DND-41 (cell line): ENCODE measurements at regions not wholly inside any gene's neighbourhood (a gene's known extent, or its start where the extent isn't known, plus 50 kb on each side); places are given as distances from the start of the nearest gene placed in this dataset.

Experiments used
- EZH2 ChIP-seq: IDR thresholded peaks from 3 replicates; pipeline ENCODE4 v1.6.1; 2012; ENCODE audit warnings: borderline replicate concordance, low read depth, mild to moderate bottlenecking, moderate library complexity, low read length, inconsistent platforms; ENCODE audit not compliant: severe bottlenecking
- TF ChIP-seq, protein P1 (sequence below): IDR thresholded peaks from 2 replicates; pipeline ENCODE4 v1.5.1; 2012; ENCODE audit warnings: borderline replicate concordance, low read length, moderate library complexity, mild to moderate bottlenecking; ENCODE audit not compliant: poor library complexity, severe bottlenecking; ENCODE audit errors: extremely low read depth

- TF ChIP-seq, protein P1, sequence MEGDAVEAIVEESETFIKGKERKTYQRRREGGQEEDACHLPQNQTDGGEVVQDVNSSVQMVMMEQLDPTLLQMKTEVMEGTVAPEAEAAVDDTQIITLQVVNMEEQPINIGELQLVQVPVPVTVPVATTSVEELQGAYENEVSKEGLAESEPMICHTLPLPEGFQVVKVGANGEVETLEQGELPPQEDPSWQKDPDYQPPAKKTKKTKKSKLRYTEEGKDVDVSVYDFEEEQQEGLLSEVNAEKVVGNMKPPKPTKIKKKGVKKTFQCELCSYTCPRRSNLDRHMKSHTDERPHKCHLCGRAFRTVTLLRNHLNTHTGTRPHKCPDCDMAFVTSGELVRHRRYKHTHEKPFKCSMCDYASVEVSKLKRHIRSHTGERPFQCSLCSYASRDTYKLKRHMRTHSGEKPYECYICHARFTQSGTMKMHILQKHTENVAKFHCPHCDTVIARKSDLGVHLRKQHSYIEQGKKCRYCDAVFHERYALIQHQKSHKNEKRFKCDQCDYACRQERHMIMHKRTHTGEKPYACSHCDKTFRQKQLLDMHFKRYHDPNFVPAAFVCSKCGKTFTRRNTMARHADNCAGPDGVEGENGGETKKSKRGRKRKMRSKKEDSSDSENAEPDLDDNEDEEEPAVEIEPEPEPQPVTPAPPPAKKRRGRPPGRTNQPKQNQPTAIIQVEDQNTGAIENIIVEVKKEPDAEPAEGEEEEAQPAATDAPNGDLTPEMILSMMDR = no peak
- TF ChIP-seq EZH2 = no peak
Measured at GRCh38 chr15:92327033-92327432, 66.6 kb upstream of the ST8SIA2 start.
